Umbilical cord (tissue), 1 donor: ENCODE measurements at regions not wholly inside any gene's neighbourhood (a gene's known extent, or its start where the extent isn't known, plus 50 kb on each side); places are given as distances from the start of the nearest gene placed in this dataset.
A peak's percentile ranks its signal among the peaks of the same experiment; 100 is the strongest.

Experiments used
- DNase-seq: peaks from one replicate; pipeline ENCODE4 v3.0.0-alpha.2; 2015; ENCODE audit warnings: low spot score

DNA sequence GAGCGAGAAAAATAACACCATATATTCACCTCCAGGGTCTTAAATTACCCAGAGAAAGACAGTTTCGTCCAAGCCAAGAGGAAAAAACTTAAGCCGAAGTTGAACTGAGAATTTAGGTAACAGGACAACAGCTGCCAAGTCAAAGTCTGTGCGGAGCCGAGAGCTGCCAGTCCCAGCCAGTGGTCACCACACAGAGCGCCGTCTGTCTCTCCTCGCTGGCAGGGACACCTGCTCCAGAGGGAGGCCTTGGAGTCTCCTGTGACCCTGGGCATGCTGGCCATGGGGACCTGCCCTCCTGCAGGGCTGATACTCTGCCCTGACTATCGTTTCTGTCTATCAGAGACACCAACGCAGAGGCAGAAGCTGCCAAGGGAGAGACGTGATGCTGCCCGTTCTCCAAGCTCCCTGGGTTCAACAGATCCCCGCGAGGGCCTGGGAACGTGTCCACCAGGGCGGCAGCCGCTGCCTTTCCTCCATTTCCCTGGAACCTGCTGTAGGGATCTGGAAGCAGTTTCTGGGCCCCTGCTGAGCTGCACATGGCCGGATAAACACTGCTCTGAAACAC, 341.3 kb downstream of the SMOC2 start:
- DNase-seq = no peak

DNA sequence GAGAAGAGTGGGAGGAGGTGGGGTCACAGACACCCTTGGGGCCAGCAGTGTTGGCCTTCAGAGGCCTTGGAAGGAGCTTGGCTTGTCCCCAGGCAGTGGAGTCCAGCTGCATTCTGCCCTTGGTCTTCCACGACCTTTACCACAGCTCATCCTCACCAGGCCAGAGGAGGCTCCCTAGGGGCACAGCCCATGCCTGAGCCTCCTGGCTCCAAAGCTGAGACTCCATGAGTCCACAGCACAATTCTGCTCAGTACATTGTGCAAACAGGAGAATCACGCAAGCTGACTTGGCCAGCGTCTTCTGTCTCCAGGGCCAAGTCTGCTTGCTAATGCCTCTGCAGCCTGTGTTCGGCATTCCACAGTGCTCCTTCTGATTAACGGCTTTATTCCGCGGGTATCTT, 337.2 kb downstream of the SMOC2 start:
- DNase-seq = peak; percentile 95

DNA sequence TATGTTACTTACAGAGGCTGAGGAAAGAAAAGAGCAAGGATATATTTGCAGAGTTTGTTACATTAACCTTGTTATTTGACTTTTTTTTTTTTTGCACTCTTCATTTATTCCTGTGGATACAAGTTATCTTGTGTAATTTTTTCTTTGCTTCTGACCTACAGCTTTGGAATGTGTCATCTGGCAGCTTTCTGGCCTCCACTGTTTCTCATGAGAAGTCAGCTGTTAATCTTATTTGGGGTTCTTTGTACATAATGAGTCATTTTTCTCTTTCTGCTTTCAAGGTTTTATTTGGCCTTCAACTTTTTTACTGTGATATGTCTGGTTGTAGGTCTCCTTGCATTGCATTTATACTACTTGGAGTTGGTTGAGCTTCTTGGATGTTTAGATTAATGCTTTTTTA, 333.4 kb downstream of the SMOC2 start:
- DNase-seq = no peak

DNA sequence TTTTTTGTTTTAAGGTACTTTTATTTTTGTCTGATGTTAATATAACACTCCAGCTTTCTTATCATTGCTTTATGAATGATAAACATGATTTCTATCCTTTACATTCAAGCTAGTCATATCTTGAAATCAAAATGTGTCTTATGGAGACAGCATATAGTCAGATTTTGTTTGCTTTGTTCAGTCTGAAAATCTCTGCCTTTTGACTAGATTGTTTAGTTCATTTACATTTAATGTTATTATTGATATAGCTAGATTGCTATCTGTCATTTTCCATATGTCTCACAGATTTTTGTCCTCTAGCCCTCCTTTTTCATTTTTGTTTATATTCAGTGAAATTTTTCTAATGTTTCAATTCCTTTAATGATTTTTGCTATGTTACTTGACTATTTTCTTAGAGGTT, 332.8 kb downstream of the SMOC2 start:
- DNase-seq = no peak

DNA sequence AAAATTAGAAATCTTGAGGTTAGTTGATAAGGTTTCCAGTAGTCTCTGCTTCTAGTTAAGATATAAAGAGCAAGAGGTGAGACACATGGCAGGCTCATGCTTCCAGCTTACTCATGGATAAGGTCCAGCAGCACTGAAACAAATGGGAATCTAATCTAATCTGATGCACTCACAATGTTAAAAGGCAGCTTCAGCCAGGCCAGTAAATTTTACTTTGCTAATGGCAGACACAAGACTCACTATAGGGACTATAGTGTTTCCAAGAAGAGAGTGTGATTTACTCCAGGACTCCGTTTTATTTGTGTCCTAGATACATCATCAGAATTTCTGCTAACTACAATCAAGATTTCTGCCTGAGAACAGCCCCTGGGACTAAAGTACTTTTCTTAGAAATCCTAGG, 324.8 kb downstream of the SMOC2 start:
- peak; percentile 97 for DNase-seq

DNA sequence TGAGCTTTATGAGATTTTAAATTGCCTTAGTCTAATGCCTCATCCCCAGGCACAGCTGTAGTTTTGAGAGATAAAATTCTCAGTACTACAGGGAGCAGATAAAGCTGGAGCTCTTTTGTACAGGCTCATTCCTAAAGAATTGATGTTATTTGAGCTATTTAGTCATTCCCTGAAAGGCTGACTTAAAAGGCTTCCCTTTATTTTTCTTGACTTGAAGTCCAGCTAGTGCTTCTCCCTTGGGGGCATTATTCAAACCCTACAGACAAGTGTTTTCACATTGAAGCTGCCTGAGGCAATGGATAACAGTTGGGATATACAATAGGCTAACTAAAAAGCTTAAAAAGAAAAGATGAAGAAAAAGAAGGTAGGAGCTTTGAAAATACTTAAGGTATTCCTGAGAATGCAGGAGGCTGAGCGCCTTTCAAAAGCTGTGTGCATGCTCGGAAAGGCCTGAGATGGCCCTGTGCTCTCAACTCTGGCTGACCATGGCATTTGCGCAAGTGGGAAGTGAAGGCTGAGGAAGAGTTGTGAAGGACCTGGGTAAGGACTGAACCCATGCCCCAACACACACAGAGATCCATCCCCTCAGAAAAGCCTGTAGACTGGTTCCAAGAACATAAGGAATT, 315.1 kb downstream of the SMOC2 start:
- DNase-seq = peak; percentile 96

DNA sequence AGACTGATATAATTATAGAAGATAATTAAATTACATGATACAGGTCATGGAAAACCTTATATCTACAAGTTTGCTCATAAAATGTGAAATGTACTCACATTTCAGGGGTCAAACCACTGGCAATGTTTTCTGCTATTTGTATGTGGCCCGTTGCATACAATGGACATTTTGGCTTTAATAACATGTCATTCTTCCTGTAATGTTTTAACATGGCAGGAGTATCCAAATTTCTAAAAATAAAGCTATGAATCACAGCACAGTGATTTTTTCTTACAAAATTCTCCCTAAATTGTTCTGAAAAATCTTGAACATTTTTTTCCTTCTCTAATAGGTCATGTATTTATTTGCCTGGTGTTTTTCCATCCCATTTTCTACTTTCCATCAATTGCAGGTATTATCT, 305.7 kb downstream of the SMOC2 start:
- no peak for DNase-seq

DNA sequence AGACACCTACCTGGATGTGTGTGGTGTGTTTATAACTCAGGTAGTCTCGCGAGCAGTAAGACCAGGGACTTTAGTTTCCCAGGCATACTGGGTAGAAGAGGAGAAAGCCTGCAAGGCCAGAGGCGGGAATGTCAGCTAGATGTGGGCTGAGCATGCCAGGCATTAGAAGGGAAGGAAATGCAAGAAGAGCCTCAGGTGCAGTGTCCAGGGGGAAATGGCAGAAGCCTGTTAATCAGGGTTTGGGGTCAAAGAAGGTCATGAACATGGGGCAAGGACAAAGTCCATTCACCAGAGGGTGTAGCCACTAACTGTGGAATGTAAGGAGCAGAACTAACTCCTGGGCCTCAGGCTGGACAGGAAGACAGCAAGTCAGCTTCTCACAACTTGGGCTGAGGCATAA, 305.0 kb downstream of the SMOC2 start:
- no peak for DNase-seq

DNA sequence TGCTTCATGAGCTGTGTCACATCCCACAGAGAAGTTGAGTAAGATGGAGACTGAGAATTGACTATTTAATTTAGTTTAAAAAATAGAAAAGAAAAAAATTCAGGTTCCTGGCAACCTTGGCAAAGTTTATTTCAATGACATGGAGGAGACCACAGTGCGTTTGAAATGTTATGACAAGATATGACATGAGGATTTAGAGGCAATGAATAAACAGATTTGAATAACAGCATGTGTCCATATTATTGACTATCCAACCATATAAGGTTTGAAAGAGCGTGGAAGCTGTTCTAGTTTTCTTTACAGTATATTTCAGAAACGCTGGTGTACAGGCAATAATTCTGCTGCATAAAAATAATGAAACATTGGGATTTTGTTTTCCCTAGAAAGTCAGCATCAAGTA, 303.9 kb downstream of the SMOC2 start:
- no peak for DNase-seq

DNA sequence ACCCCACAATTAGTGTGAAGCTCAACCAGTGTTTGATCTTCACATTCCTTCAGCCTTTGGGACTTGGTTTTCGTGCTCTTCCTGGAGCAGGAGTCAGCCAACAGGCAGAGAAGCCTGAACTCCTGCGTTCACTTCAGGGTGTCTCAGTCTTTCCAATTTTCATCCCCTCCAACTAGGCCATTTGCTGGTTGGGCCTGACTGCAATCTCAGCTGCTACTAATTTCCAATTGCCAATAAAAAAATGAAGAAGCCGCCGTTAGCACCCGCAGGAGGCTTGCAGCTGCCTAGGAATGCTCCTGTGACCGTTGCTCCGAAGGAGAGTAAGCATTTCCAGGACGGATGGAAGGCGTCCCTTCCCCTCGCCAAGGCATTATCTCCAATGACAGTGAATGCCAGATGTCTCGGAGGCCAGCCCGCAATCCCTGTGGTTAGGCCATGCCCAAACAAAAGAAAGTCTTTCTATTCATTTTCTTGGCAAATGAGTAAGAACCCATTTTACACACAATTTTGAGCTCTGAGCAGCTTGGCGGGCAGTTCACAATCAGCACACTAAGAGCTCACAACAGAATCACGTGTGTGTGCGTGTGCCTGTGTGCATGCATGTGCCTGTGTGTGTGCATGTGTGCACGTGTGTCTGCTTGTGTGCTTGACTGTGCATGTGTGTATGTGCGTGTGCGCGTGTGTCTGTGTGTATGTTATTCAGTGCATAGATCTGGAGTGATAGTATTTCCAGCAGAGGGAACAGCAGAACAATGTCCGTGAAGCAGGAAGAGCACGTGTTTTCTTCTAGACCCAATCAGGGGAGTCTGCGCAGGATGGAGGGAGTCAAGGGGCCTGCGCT, 301.2 kb downstream of the SMOC2 start:
- no peak for DNase-seq

DNA sequence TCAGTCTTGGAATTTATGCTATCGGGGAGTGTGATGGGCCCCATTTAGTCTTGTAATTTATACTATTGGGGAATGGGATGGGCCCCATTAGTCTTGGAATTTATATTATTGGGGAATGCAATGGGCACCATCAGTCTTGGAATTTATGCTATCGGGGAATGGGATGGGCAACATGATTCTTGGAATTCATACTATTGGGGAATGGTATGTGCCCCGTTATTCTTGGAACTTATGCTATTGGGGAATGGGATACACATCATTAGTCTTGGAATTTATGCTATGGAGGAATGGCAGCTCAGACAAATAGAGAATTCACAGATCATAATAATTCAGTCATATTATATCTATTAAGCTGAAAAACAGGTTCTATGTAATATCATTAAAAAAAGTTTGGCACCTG, 300.3 kb downstream of the SMOC2 start:
- no peak for DNase-seq

DNA sequence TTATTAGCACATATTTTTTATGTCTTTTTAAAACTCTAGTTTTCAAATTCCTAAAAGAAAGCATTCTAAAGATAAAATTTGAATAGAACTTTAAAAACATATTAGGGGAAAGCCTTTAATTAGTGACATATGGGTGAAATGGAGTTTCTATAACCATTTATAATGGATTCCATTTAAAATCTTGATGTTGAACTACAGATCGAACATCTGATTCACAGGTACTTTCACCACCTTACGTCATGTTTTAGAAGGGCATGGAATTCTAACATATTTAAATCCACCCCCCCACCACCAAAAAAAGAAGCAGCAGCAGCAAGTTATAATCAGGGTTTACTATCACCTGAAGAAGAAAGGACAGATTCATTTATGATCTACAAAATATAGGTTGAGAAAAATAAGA, 298.4 kb downstream of the SMOC2 start:
- DNase-seq = no peak

DNA sequence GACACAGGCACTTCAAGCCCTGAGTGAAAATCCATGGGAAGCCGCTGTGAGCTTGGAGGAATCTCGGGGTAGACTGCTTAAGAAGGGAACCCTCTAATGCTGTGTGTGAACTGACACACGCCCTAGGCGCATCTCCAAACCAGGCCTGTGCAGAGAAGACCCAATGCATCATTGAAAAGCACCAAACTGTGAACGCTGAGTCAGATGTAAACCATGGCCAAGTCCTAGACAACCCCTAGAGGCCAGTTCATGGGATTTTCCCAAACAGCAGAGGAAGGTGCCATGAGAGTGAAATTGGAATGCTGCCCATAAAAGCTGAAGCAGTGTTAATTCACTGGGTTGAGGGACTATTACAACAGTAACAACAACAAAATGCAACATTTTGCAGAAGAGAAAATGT, 296.5 kb downstream of the SMOC2 start:
- DNase-seq = no peak

DNA sequence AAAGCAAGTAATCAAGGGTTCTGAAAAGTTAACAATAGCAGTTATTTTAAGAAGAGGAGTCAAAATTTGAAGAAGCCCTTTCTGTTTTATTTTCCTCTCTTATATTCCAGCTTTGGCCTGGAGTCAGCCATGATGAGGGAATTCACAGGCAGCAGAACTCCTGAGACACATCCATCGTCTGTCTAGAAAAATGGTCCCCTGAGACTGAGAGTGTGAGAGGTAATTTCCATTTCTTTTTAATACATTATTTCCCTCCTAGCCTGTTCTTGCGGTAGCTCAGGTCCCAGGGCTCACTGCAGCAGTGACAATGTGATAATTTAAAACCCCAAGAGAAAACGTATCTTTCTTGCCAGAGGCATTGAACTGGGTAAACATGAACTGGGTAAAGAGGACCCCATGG, 296.0 kb downstream of the SMOC2 start:
- no peak for DNase-seq

DNA sequence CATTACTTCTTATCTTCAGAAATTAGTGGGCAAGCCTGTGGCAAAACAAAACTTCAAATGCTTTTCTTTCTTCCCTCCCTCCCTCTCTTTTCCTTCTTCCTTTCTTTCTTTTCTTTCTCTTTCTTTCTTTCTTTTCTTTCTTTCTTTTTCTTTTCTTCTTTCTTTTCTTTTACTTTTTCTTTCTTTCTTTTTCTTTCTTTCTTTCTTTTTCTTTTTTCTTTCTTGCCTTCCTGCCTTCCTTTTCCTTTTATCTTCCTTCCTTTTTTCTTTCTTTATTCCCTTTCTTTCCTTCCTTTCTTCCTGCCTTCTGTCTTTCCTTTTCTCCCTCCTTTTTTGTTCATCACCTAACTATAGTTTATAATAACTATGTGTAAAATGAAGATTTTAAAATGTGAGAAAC, 295.1 kb downstream of the SMOC2 start:
- DNase-seq = no peak

DNA sequence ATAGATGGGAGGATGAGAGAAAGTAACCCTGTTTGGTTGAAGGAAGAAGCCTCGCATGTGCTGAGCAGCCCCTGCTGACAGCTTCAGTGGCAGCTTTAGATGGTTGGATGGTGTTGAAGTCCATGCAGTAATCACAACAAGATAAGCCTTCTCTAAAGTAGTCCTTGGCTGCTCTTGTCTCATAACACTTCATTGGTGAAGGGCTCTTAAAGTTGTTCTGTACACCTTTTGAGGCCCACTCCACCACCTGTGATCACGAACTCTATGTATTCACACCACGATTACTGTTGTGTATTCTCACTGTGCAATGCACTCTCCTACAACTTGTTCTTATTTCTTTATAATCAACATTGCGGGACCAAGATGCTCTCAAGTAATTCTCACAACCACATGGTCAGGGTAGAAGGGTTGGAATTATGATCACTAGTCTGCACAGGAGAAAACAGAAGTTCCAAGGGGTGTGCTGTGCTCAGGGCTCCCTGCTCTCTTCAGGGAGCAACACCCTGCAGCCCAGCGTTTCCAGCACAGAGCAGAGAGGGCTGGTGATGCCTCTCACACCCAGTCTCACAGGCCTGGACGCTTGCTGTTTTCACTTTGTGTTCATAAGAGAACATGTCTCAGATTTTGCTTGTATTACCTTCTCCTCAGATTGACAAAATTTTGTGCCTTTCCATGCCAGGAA, 294.4 kb downstream of the SMOC2 start:
- DNase-seq = no peak

DNA sequence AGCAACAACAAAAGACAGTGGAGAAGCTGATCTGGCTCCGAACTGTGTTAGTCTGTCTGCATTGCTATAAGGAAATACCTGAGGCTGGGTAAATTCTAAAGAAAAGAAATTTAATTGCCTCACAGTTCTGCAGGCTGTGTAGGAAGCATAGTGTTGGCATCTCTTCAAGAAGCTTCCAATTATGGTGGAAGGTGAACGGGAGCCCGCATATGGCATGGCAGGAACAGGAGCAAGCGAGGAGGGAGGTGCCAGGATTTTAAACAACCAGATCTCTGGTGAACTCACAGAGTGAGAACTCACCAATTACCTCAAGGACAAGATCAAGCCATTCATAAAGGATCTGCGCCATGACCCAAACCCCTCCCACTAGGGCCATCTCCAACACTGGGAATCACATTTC, 293.5 kb downstream of the SMOC2 start:
- DNase-seq = no peak

DNA sequence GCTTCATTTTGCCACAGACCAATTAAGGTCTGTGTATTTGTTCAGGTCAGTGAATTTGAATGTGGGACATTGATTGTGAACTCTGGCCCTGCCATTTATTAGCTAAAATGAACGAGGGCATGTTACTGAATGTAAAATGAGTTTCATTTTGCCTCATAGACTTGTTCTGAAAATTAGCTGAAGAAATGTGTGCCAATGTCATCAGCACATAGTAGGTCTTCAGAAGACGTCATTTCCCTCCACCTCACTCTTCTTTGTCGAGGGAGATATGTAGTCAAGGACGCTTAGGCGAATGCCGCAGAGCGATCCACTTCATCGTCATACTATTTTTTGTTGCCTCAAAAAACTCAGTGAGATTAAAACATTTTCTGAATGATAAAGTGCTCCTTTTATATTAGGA, 291.7 kb downstream of the SMOC2 start:
- DNase-seq = no peak

DNA sequence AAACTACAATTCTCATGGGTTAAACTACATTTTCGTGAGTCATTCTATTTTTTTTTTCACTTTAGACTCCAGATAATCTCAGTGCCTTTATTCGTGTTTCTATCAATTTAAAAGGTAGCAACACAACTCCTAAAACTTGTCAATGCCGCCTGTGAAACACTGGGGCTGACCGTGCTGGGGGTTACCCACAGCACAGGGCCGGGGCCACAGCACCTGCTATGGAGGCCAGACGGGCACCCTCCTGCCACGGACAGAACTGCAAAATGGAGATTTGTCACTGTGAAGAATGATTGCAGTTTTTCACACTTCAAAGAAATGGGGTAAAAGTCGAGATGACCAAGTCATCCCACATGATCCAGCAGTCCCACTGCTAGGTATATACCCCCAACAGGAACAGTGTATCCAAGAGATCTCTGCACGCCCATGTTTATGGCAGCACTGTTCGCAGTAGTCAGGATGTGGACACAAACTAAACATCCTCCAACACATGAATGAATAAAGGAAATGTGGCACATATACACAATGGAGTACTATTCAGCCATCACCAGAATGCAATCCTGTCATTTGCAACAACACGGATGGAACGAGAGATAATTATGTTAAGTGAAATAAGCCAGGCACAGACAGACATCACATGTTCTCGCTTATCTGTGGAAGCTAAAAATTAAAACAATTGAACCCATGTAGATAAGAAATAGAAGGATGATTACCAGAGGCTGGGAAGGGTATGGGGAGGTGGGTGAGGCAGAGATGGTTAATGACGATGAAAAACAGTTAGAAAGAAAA, 290.1 kb downstream of the SMOC2 start:
- DNase-seq = no peak

DNA sequence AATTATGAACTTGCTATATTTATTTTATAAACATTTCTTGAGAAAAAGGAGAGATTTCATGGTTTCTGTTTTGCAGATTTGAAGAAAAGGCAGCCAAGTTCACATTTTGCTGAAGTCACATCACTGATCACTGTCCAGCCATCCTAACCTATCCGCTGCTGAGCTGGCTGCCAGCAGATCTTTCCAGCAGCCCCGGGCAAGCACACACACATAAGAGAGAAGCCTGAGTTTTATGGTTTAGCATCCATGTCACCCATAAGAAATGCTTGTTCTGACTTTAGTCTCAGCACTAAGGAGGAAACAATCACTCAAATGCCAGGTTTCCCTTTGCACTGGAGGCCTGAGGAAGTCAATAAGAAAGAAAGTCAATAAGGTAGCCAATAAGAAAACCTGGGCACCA, 287.1 kb downstream of the SMOC2 start:
- no peak for DNase-seq

DNA sequence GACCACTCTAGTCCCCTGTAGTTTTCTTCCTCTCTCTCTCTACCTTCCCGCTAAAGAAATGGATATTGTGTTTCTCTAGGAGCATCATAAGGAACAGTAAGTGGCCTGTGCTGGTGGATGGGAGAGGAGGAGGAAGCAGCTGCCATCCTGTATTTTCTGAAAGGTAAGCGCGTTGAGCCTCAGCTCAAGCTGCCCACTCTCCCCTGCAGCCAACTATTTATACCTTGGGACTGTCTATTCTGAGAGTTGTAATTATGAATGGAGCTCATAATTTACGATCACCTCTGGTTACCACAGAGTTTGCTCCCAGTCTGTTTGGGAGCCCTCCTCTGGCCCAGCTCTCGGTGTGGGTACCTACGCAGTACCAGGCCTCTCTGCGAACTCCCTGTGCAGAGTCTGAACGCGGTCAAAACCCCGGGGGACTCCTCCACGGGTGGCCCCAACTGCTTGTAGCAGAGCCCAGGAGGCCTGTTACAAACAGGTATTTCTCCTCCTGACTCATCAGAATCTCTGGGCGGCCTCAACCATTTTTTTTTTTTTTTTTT, 285.4 kb downstream of the SMOC2 start:
- no peak for DNase-seq

DNA sequence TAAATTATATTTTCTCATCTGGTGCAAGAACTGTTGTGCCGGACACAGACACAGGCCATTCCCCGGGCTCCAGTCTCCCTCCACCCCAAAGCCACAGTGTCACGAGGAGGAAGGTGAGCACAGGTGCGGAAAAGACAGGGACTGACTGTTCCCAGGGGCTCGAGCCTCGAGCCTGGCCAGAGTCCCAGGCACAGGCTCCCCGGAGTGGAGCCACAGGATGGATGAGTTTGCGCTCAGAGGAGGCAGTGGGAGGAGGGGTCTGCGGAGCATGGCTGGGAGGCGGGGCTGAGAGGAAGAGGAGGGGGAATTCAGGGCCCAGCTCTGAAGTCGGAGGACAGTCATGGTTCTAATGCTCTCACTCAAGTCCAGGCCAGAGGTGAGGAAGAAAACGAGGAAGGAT, 284.8 kb downstream of the SMOC2 start:
- no peak for DNase-seq
